IMR-90 (cell line): ENCODE measurements at regions not wholly inside any gene's neighbourhood (a gene's known extent, or its start where the extent isn't known, plus 50 kb on each side); places are given as distances from the start of the nearest gene placed in this dataset.

Experiments
- ATAC-seq: fragments of 200-7000 bp; cut with Tn5 transposase; 2 replicates; pipeline ENCODE4 v1.9.1; 2020; ENCODE audit warnings: low read depth, mild to moderate bottlenecking, moderate library complexity
- BruUV-seq: library from RNA; stranded (reverse); fragments of 400-500 nt; replicated peaks from 2 replicates; lab custom pipeline; 2021; lab: Mats Ljungman, UMichigan
- CTCF ChIA-PET: fragments of 300-600 bp; formaldehyde crosslinking; extraction: SDS; loops from one replicate; lab custom pipeline; 2021; ENCODE audit warnings: antibody characterized with exemption; lab: Yijun Ruan, JAX
- POLR2A ChIA-PET: fragments of 300-600 bp; sonication (Branson Sonifier 250); formaldehyde crosslinking; loops from one replicate; lab custom pipeline; 2022; ENCODE audit warnings: antibody characterized with exemption; ENCODE audit not compliant: unreplicated experiment; lab: Charles Lee
- DNase-seq: peaks from one replicate; pipeline ENCODE4 v3.0.0; 2013
- H2AFZ ChIP-seq: replicated peaks from 2 replicates; pipeline ENCODE3; 2013; ENCODE audit warnings: low read length, mild to moderate bottlenecking; ENCODE audit not compliant: poor library complexity
- H2AK5ac ChIP-seq: 2 replicates; pipeline ENCODE4 v1.6.1; 2013; ENCODE audit warnings: low read depth, low read length, inconsistent platforms
- H2AK9ac ChIP-seq: replicated peaks from 2 replicates; pipeline ENCODE3; 2013; ENCODE audit warnings: mild to moderate bottlenecking, low read depth, low read length, moderate library complexity; ENCODE audit not compliant: poor library complexity
- H2BK120ac ChIP-seq: 2 replicates; pipeline ENCODE4 v1.6.1; 2013; ENCODE audit warnings: low read depth, low read length, inconsistent platforms
- H2BK15ac ChIP-seq: 3 replicates; pipeline ENCODE4 v1.6.1; 2013; ENCODE audit warnings: low read depth, low read length, inconsistent platforms
- H2BK20ac ChIP-seq: 2 replicates; pipeline ENCODE4 v1.6.1; 2013; ENCODE audit warnings: low read depth, mild to moderate bottlenecking, inconsistent platforms, low read length, moderate library complexity
- H2BK5ac ChIP-seq: 2 replicates; pipeline ENCODE4 v1.6.1; 2013; ENCODE audit warnings: mild to moderate bottlenecking, low read depth, low read length, inconsistent platforms; ENCODE audit not compliant: poor library complexity, severe bottlenecking
- H3K14ac ChIP-seq: replicated peaks from 2 replicates; pipeline ENCODE4 v1.6.1; 2013; ENCODE audit warnings: low read depth, low read length, inconsistent platforms
- H3K18ac ChIP-seq: 2 replicates; pipeline ENCODE4 v1.6.1; 2013; ENCODE audit warnings: low read depth, low read length, control low read depth
- H3K23ac ChIP-seq: 2 replicates; pipeline ENCODE4 v1.6.1; 2013; ENCODE audit warnings: low read depth, low read length, inconsistent platforms
- H3K27ac ChIP-seq: 2 replicates; pipeline ENCODE4 v1.5.1; 2013; ENCODE audit warnings: mild to moderate bottlenecking, control low read depth, low read length; ENCODE audit not compliant: insufficient read depth
- H3K27me3 ChIP-seq: 2 replicates; pipeline ENCODE4 v1.6.1; 2013; ENCODE audit warnings: low read length; ENCODE audit not compliant: control insufficient read depth, insufficient read depth
- H3K36me3 ChIP-seq: 2 replicates; pipeline ENCODE4 v1.6.1; 2013; ENCODE audit warnings: low read length, mixed read lengths; ENCODE audit not compliant: control insufficient read depth, insufficient read depth
- H3K4ac ChIP-seq: 2 replicates; pipeline ENCODE4 v1.6.1; 2013; ENCODE audit warnings: low read depth, low read length, inconsistent platforms
- H3K4me1 ChIP-seq: 2 replicates; pipeline ENCODE4 v1.6.1; 2013; ENCODE audit warnings: low read length, mixed read lengths; ENCODE audit not compliant: control insufficient read depth, insufficient read depth
- H3K4me2 ChIP-seq: 2 replicates; pipeline ENCODE4 v1.6.1; 2013; ENCODE audit warnings: low read depth, mild to moderate bottlenecking, control low read depth, low read length, moderate library complexity
- H3K4me3 ChIP-seq: 2 replicates; pipeline ENCODE4 v1.5.1; 2013; ENCODE audit warnings: low read depth, mild to moderate bottlenecking, control low read depth, low read length, moderate library complexity; ENCODE audit not compliant: insufficient read depth
- H3K56ac ChIP-seq: 2 replicates; pipeline ENCODE4 v1.6.1; 2013; ENCODE audit warnings: low read length, inconsistent platforms; ENCODE audit not compliant: insufficient read depth; ENCODE audit errors: extremely low read depth
- H3K79me1 ChIP-seq, 2 experiments: 2 replicates each; pipeline ENCODE4 v1.6.1; 2013; ENCODE audit warnings: low read length in 2 of 2, inconsistent platforms in 1 of 2, low read depth in 1 of 2
- H3K9ac ChIP-seq: 2 replicates; pipeline ENCODE4 v1.6.1; 2013; ENCODE audit warnings: low read depth, low read length, control low read depth
- H3K9me1 ChIP-seq: 2 replicates; pipeline ENCODE4 v1.6.1; 2013; ENCODE audit warnings: low read length, inconsistent platforms; ENCODE audit not compliant: insufficient read depth
- H3K9me3 ChIP-seq: 2 replicates; pipeline ENCODE4 v1.6.1; 2013; ENCODE audit warnings: low read length; ENCODE audit not compliant: control insufficient read depth, insufficient read depth
- H4K20me1 ChIP-seq: 2 replicates; pipeline ENCODE4 v1.6.1; 2013; ENCODE audit warnings: low read length, inconsistent platforms; ENCODE audit not compliant: insufficient read depth
- H4K5ac ChIP-seq: 2 replicates; pipeline ENCODE4 v1.6.1; 2013; ENCODE audit warnings: mild to moderate bottlenecking, low read depth, low read length, control low read depth
- H4K8ac ChIP-seq, 2 experiments: 2 replicates each; pipeline ENCODE4 v1.6.1; 2013; ENCODE audit warnings: low read depth in 2 of 2, low read length in 2 of 2, control low read depth in 1 of 2, inconsistent platforms in 1 of 2
- H4K91ac ChIP-seq: 2 replicates; pipeline ENCODE4 v1.6.1; 2013; ENCODE audit warnings: low read depth, low read length, inconsistent platforms; ENCODE audit not compliant: insufficient read depth
- BHLHE40 ChIP-seq: fragments of 150-350 bp; IDR thresholded peaks from 2 replicates; pipeline ENCODE4 v1.6.1; 2016; ENCODE audit warnings: mild to moderate bottlenecking, low read depth, low read length
- CEBPB ChIP-seq: IDR thresholded peaks from 2 replicates; pipeline ENCODE4 v1.6.1; 2012; ENCODE audit warnings: low read depth, low read length, improper control_type of control experiment
- CHD1 ChIP-seq: IDR thresholded peaks from 2 replicates; pipeline ENCODE4 v1.6.1; 2012; ENCODE audit warnings: low read depth, low read length, improper control_type of control experiment
- CTCF ChIP-seq: conservative IDR thresholded peaks from 2 replicates; pipeline ENCODE4 v1.5.1; 2012; ENCODE audit warnings: mild to moderate bottlenecking, low read depth, low read length, improper control_type of control experiment
- ELK1 ChIP-seq: fragments of 150-350 bp; IDR thresholded peaks from 2 replicates; pipeline ENCODE4 v1.6.1; 2016; ENCODE audit warnings: low read depth, mild to moderate bottlenecking, low read length, moderate library complexity, borderline replicate concordance
- FOS ChIP-seq: fragments of 150-350 bp; IDR thresholded peaks from 2 replicates; pipeline ENCODE4 v1.6.1; 2016; ENCODE audit warnings: low read depth, low read length
- MAFK ChIP-seq: IDR thresholded peaks from 2 replicates; pipeline ENCODE4 v1.6.1; 2012; ENCODE audit warnings: low read depth, low read length, improper control_type of control experiment
- MAZ ChIP-seq: IDR thresholded peaks from 2 replicates; pipeline ENCODE4 v1.6.1; 2012; ENCODE audit warnings: low read depth, mild to moderate bottlenecking, low read length, improper control_type of control experiment, moderate library complexity, borderline replicate concordance
- MXI1 ChIP-seq: IDR thresholded peaks from 2 replicates; pipeline ENCODE4 v1.6.1; 2012; ENCODE audit warnings: low read depth, mild to moderate bottlenecking, low read length, moderate library complexity, borderline replicate concordance
- NFE2L2 ChIP-seq: fragments of 150-350 bp; IDR thresholded peaks from 2 replicates; pipeline ENCODE4 v1.6.1; 2016; ENCODE audit warnings: low read depth, mild to moderate bottlenecking, low read length
- POLR2A ChIP-seq: IDR thresholded peaks from 2 replicates; pipeline ENCODE4 v1.6.1; 2012; ENCODE audit warnings: mild to moderate bottlenecking, low read depth, low read length
- RAD21 ChIP-seq: IDR thresholded peaks from 2 replicates; pipeline ENCODE4 v1.6.1; 2012; ENCODE audit warnings: low read length, improper control_type of control experiment
- RCOR1 ChIP-seq: IDR thresholded peaks from 2 replicates; pipeline ENCODE4 v1.6.1; 2012; ENCODE audit warnings: mild to moderate bottlenecking, low read length, improper control_type of control experiment; ENCODE audit not compliant: insufficient replicate concordance
- RFX5 ChIP-seq: IDR thresholded peaks from 2 replicates; pipeline ENCODE4 v1.8.0; 2012; ENCODE audit warnings: low read depth, mild to moderate bottlenecking, low read length, moderate library complexity
- SMC3 ChIP-seq: fragments of 150-350 bp; IDR thresholded peaks from 2 replicates; pipeline ENCODE4 v1.6.1; 2016; ENCODE audit warnings: low read depth, mild to moderate bottlenecking, antibody characterized with exemption, low read length, moderate library complexity
- USF2 ChIP-seq: fragments of 150-350 bp; IDR thresholded peaks from 2 replicates; pipeline ENCODE4 v1.6.1; 2017; ENCODE audit warnings: mild to moderate bottlenecking, antibody characterized with exemption, low read length, low read depth
- WGBS, 2 experiments: methylation state at CpG; one replicate each; pipeline versions ENCODE4 v1.1.5 to v1.1.7; 2013; ENCODE audit warnings: missing lambda C conversion rate in 2 of 2; ENCODE audit not compliant: insufficient read length in 1 of 2; ENCODE audit errors: extremely low coverage in 2 of 2; 5-methylcytosine and 5-hydroxymethylcytosine counted together
- dilution Hi-C: fragments of 300-500 bp; cut with HindIII; formaldehyde crosslinking; loops from one replicate; pipeline ENCODE4 v1.14.3; 2018; ENCODE audit warnings: low sequenced_read_pairs; ENCODE audit not compliant: unreplicated experiment
- in situ Hi-C: fragments of 300-500 bp; cut with MboI; formaldehyde crosslinking; loops from 3 replicates; pipeline ENCODE4 v1.14.3; 2019; ENCODE audit warnings: low sequenced_read_pairs, inconsistent platforms, mixed read lengths
- intact Hi-C: fragments of 100-400 bp; cut with micrococcal nuclease; formaldehyde crosslinking; loops from 2 replicates; pipeline ENCODE4 v1.10.0; 2022

GRCh38 chr14:104475802-104476201, 103.8 kb upstream of the C14orf180 start:
- ChIA-PET CTCF (no interaction called here), POLR2A (no interaction called here)
- no peak overlapping the region for H4K5ac ChIP-seq
- H3K18ac ChIP-seq: no peak overlapping the region
- no peak overlapping the region for H3K14ac ChIP-seq
- H3K23ac ChIP-seq: no peak overlapping the region
- no peak overlapping the region for H2AK9ac ChIP-seq
- no peak overlapping the region for H2AFZ ChIP-seq
- no peaks in the 10 kb centered on the region for H4K20me1 ChIP-seq
- no peaks in the 10 kb centered on the region for H3K36me3 ChIP-seq
- BruUV-seq: no TSS peak
- ATAC-seq (no peak), DNase-seq (no peak)
- H3K56ac ChIP-seq: no peak overlapping the region
- H3K4me2 ChIP-seq: no peak overlapping the region
- H3K9ac ChIP-seq: no peak overlapping the region
- H2AK5ac ChIP-seq: no peak overlapping the region
- H3K9me3 ChIP-seq: peaks cover 28% of the 10 kb centered on the region
- no peak for TF ChIP-seq MAZ
- no peak for TF ChIP-seq RAD21
- TF ChIP-seq FOS: no peak
- TF ChIP-seq NFE2L2: no peak
- no peak for TF ChIP-seq CTCF
- no peak for TF ChIP-seq MAFK
- TF ChIP-seq CHD1: no peak
- no peak for TF ChIP-seq BHLHE40
- no peak for TF ChIP-seq RCOR1
- TF ChIP-seq CEBPB: no peak
- TF ChIP-seq MXI1: no peak
- TF ChIP-seq SMC3: no peak
- no peak for TF ChIP-seq USF2
- TF ChIP-seq POLR2A: no peak
- TF ChIP-seq RFX5: no peak
- no peak for TF ChIP-seq ELK1
- no peaks in the 10 kb centered on the region for H3K79me1 ChIP-seq
- H3K4me1 ChIP-seq: no peaks in the 10 kb centered on the region
- 77% methylated on average over 7 of the region's 10 CpGs; no CpG with 5 or more reads in 1 of the 2 experiments for WGBS, 2 experiments
- H3K4ac ChIP-seq: no peak overlapping the region
- no peaks in the 10 kb centered on the region for H3K27me3 ChIP-seq
- H3K4me3 ChIP-seq: no peak overlapping the region
- no peak overlapping the region for H2BK5ac ChIP-seq
- H2BK15ac ChIP-seq: no peak overlapping the region
- no peak overlapping the region for H4K91ac ChIP-seq
- dilution Hi-C loops: no loop called here
- no peak overlapping the region for H3K27ac ChIP-seq
- no peak overlapping the region for H4K8ac ChIP-seq
- intact Hi-C loops: no loop called here
- in situ Hi-C loops: no loop called here
- H2BK120ac ChIP-seq: no peak overlapping the region
- no peaks in the 10 kb centered on the region for H3K9me1 ChIP-seq
- no peak overlapping the region for H2BK20ac ChIP-seq
